Ishikawa (cell line): ENCODE measurements at regions not wholly inside any gene's neighbourhood (a gene's known extent, or its start where the extent isn't known, plus 50 kb on each side); places are given as distances from the start of the nearest gene placed in this dataset.

Experiments used
- CEBPB ChIP-seq: IDR thresholded peaks from 2 replicates; pipeline ENCODE4 v1.6.1; 2012
- CREB1 ChIP-seq: IDR thresholded peaks from 2 replicates; pipeline ENCODE4 v1.6.1; 2012; ENCODE audit warnings: low read depth
- EGR1 ChIP-seq: IDR thresholded peaks from 2 replicates; pipeline ENCODE4 v1.6.1; 2012
- EP300 ChIP-seq: IDR thresholded peaks from 2 replicates; pipeline ENCODE4 v1.6.1; 2012; ENCODE audit warnings: borderline replicate concordance
- RAD21 ChIP-seq: IDR thresholded peaks from 2 replicates; pipeline ENCODE4 v1.6.1; 2012; ENCODE audit warnings: low read depth
- TAF1 ChIP-seq: IDR thresholded peaks from 2 replicates; pipeline ENCODE4 v1.6.1; 2012; ENCODE audit warnings: low read depth, mild to moderate bottlenecking
- TF ChIP-seq, protein P1 (sequence below): IDR thresholded peaks from 2 replicates; pipeline ENCODE4 v1.6.1; 2012; ENCODE audit warnings: low read depth, mild to moderate bottlenecking
- TF ChIP-seq, protein P2 (sequence below): IDR thresholded peaks from 2 replicates; pipeline ENCODE4 v1.6.1; 2012
- TF ChIP-seq, protein P3 (sequence below): IDR thresholded peaks from 2 replicates; pipeline ENCODE4 v1.6.1; 2012

DNA sequence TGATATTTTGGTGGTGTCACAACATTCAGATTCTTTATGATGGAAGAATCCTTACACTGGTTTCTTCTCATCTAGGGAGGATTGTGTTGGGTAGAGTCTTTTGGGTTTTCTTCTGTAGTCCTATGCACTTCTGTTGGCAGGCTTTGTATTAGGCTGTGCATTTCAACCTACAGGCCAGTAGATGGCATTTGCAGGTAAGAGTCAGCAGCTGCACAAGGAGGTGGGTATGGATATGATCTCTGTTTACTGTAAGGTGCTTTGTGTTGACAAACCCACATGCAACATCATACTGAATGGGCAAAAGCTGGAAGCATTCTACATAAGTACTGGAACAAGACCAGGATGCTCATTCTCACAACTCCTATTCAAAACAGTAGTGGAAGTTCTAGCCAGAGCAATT lies 656.8 kb downstream of the METTL4 start:
- TF ChIP-seq CEBPB (no peak), EP300 (no peak), RAD21 (no peak), EGR1 (no peak), CREB1 (no peak), TAF1 (no peak)
- TF ChIP-seq, protein P1, sequence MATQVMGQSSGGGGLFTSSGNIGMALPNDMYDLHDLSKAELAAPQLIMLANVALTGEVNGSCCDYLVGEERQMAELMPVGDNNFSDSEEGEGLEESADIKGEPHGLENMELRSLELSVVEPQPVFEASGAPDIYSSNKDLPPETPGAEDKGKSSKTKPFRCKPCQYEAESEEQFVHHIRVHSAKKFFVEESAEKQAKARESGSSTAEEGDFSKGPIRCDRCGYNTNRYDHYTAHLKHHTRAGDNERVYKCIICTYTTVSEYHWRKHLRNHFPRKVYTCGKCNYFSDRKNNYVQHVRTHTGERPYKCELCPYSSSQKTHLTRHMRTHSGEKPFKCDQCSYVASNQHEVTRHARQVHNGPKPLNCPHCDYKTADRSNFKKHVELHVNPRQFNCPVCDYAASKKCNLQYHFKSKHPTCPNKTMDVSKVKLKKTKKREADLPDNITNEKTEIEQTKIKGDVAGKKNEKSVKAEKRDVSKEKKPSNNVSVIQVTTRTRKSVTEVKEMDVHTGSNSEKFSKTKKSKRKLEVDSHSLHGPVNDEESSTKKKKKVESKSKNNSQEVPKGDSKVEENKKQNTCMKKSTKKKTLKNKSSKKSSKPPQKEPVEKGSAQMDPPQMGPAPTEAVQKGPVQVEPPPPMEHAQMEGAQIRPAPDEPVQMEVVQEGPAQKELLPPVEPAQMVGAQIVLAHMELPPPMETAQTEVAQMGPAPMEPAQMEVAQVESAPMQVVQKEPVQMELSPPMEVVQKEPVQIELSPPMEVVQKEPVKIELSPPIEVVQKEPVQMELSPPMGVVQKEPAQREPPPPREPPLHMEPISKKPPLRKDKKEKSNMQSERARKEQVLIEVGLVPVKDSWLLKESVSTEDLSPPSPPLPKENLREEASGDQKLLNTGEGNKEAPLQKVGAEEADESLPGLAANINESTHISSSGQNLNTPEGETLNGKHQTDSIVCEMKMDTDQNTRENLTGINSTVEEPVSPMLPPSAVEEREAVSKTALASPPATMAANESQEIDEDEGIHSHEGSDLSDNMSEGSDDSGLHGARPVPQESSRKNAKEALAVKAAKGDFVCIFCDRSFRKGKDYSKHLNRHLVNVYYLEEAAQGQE, result no peak
- TF ChIP-seq, protein P2, sequence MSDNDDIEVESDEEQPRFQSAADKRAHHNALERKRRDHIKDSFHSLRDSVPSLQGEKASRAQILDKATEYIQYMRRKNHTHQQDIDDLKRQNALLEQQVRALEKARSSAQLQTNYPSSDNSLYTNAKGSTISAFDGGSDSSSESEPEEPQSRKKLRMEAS, result no peak
- TF ChIP-seq, protein P3, sequence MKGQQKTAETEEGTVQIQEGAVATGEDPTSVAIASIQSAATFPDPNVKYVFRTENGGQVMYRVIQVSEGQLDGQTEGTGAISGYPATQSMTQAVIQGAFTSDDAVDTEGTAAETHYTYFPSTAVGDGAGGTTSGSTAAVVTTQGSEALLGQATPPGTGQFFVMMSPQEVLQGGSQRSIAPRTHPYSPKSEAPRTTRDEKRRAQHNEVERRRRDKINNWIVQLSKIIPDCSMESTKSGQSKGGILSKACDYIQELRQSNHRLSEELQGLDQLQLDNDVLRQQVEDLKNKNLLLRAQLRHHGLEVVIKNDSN, result no peak
